CD4-positive, alpha-beta T cell (primary cell): ENCODE measurements at regions not wholly inside any gene's neighbourhood (a gene's known extent, or its start where the extent isn't known, plus 50 kb on each side); places are given as distances from the start of the nearest gene placed in this dataset.

Experiments
- ATAC-seq: fragments of 200-7000 bp; cut with Tn5 transposase; one replicate; pipeline ENCODE4 v1.10.0; 2022; ENCODE audit warnings: mild to moderate bottlenecking; ENCODE audit not compliant: poor library complexity
- CTCF ChIA-PET: fragments of 350-600 bp; sonication (Branson Sonifier 250); formaldehyde crosslinking; loops from one replicate; lab custom pipeline; 2021; ENCODE audit warnings: antibody characterized with exemption, inconsistent platforms; lab: Charles Lee
- POLR2A ChIA-PET: fragments of 350-600 bp; sonication (Branson Sonifier 250); formaldehyde crosslinking; loops from one replicate; lab custom pipeline; 2021; ENCODE audit warnings: antibody characterized with exemption, inconsistent platforms; lab: Charles Lee
- DNase-seq, 14 experiments: peaks; one replicate each; pipeline ENCODE4 v3.0.0-alpha.2; 2013 to 2020; ENCODE audit warnings: mixed read lengths in 2 of 14
- H3K27ac ChIP-seq, 2 donors: one replicate each; pipeline versions ENCODE4 v1.5.1 to v1.7.0; 2013; ENCODE audit warnings: low read length in 2 of 2, low read depth in 1 of 2, mild to moderate bottlenecking in 1 of 2
- H3K27me3 ChIP-seq, 2 experiments: 1 replicate in 1 of 2; 2 replicates in 1 of 2; pipeline versions ENCODE4 v1.6.1 to v1.7.0; 2013; ENCODE audit warnings: low read length in 2 of 2, control low read depth in 1 of 2, mild to moderate bottlenecking in 1 of 2, moderate library complexity in 1 of 2; ENCODE audit not compliant: insufficient read depth in 2 of 2, control insufficient read depth in 1 of 2
- H3K36me3 ChIP-seq: one replicate; pipeline ENCODE4 v1.6.1; 2013; ENCODE audit warnings: low read length, control low read depth; ENCODE audit not compliant: insufficient read depth
- H3K4me1 ChIP-seq: one replicate; pipeline ENCODE4 v1.6.1; 2013; ENCODE audit warnings: low read length, control low read depth; ENCODE audit not compliant: insufficient read depth
- H3K4me3 ChIP-seq: one replicate; pipeline ENCODE4 v1.5.1; 2013; ENCODE audit warnings: mild to moderate bottlenecking, low read length, moderate library complexity
- H3K9me3 ChIP-seq, 2 experiments: 1 replicate in 1 of 2; 2 replicates in 1 of 2; pipeline versions ENCODE4 v1.6.1 to v1.7.0; 2013; ENCODE audit warnings: low read length in 2 of 2, mild to moderate bottlenecking in 2 of 2, control low read depth in 1 of 2, moderate library complexity in 1 of 2; ENCODE audit not compliant: control insufficient read depth in 1 of 2, insufficient read depth in 1 of 2
- H3K27ac Mint-ChIP-seq: one replicate; pipeline ENCODE4 v1.8.0; 2020; ENCODE audit warnings: mixed read lengths
- H3K27me3 Mint-ChIP-seq: one replicate; pipeline ENCODE4 v1.8.0; 2021; ENCODE audit warnings: mixed read lengths
- H3K36me3 Mint-ChIP-seq: one replicate; pipeline ENCODE4 v1.8.0; 2021; ENCODE audit warnings: low read depth, mixed read lengths
- H3K4me1 Mint-ChIP-seq: one replicate; pipeline ENCODE4 v1.8.0; 2021; ENCODE audit warnings: low read depth, mixed read lengths
- H3K4me3 Mint-ChIP-seq: one replicate; pipeline ENCODE4 v1.8.0; 2020; ENCODE audit warnings: mild to moderate bottlenecking, mixed read lengths
- H3K9me3 Mint-ChIP-seq: one replicate; pipeline ENCODE4 v1.8.0; 2020; ENCODE audit warnings: mixed read lengths
- CTCF ChIP-seq: fragments of 200-600 bp; IDR thresholded peaks from one replicate; pipeline ENCODE4 v1.8.0; 2022; ENCODE audit warnings: antibody characterized with exemption, mild to moderate bottlenecking
- intact Hi-C, 2 experiments: fragments of 100-400 bp; cut with DNase I in 1 of 2; cut with micrococcal nuclease in 1 of 2; formaldehyde crosslinking; loops; one replicate each; pipeline versions ENCODE4 v1.15.1 to v1.9.0; 2023 to 2025; cut with DNase I, micrococcal nuclease

DNA sequence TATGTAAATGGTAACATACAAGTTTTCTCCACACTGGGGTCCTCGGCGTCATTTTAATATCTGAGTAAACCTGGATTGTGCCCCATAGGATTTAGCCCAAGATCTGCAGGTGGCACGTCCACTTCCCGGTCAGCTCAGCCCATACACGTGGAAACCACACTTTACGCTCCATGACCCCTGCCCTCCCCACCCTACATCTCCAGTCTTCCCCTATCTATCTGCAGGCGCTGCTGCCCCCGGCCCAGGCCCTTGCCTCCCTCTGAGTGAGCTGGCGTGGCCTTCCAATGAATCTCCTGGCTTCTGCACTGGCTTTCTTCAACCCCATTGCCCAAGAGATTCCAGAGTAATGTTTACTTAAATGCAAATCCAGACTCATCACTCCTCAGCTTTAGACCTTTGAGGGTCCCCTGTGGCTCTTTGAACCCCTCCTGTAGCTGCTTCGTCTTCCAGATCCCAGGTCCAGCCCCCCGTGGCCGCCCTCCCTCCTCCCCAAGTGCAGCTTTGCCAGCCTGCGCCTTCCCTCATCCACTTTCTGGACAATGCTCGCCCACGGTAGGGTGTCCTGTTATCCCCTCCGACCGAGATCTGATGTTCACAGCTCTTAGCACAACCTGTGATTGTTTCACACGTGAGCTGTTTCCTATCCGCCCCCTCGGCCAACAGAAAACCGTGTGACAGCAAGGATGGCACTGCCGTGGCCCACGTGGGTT is 421.4 kb upstream of the SALL3 start:
- Histone ChIP-seq H3K4me1 (no peaks in the 10 kb centered on the region), H3K4me3 (no peak overlapping the region), H3K9me3 (peaks cover 7 to 60% of the 10 kb centered on the region in 2 experiments), H3K36me3 (no peaks in the 10 kb centered on the region), H3K27ac (no peak overlapping the region), H3K27me3 (no peaks in the 10 kb centered on the region)
- Mint-ChIP-seq H3K4me3 (no peak overlapping the region), H3K36me3 (no peaks in the 10 kb centered on the region), H3K9me3 (peaks cover 8% of the 10 kb centered on the region), H3K27ac (no peak overlapping the region), H3K27me3 (no peaks in the 10 kb centered on the region), H3K4me1 (no peaks in the 10 kb centered on the region)
- POLR2A ChIA-PET = no interaction called here
- intact Hi-C loops = no loop called here
- TF ChIP-seq CTCF = no peak
- CTCF ChIA-PET = no interaction called here
- DNase-seq (no peak), ATAC-seq (no peak)

GRCh38 chr18:78558948-78559347 is 420.7 kb upstream of the SALL3 start:
- Mint-ChIP-seq H3K4me3 (no peak overlapping the region), H3K4me1 (no peaks in the 10 kb centered on the region), H3K27ac (no peak overlapping the region), H3K36me3 (no peaks in the 10 kb centered on the region), H3K9me3 (peaks cover 8% of the 10 kb centered on the region), H3K27me3 (no peaks in the 10 kb centered on the region)
- POLR2A ChIA-PET = no interaction called here
- ATAC-seq (no peak), DNase-seq (no peak)
- Histone ChIP-seq H3K9me3 (peaks cover 7 to 63% of the 10 kb centered on the region in 2 experiments), H3K27me3 (no peaks in the 10 kb centered on the region), H3K36me3 (no peaks in the 10 kb centered on the region), H3K4me1 (no peaks in the 10 kb centered on the region), H3K4me3 (no peak overlapping the region), H3K27ac (no peak overlapping the region)
- intact Hi-C loops = no loop called here
- CTCF ChIA-PET = no interaction called here
- no peak for TF ChIP-seq CTCF

- H3K4me1 ChIP-seq = no peaks in the 10 kb centered on the region
- DNase-seq (no peak), ATAC-seq (no peak)
- Mint-ChIP-seq H3K27ac (no peak overlapping the region), H3K36me3 (no peaks in the 10 kb centered on the region), H3K27me3 (no peaks in the 10 kb centered on the region), H3K4me1 (no peaks in the 10 kb centered on the region), H3K9me3 (peaks cover 8% of the 10 kb centered on the region), H3K4me3 (no peak overlapping the region)
- ChIA-PET CTCF (no interaction called here), POLR2A (no interaction called here)
- no peak for TF ChIP-seq CTCF
- intact Hi-C loops = no loop called here
- H3K9me3 ChIP-seq = peaks cover 7 to 69% of the 10 kb centered on the region in 2 experiments
- H3K36me3 ChIP-seq = no peaks in the 10 kb centered on the region
- H3K4me3 ChIP-seq = no peak overlapping the region
- H3K27ac ChIP-seq = no peak overlapping the region
- H3K27me3 ChIP-seq = no peaks in the 10 kb centered on the region
Measured at GRCh38 chr18:78559584-78559983, 420.0 kb upstream of the SALL3 start.
